Posterior cingulate gyrus (tissue), 11 donors: ENCODE measurements at regions not wholly inside any gene's neighbourhood (a gene's known extent, or its start where the extent isn't known, plus 50 kb on each side); places are given as distances from the start of the nearest gene placed in this dataset.
"Not testable (repeated sequence)": the region's sequence is repeated elsewhere in the genome, so short reads cannot be mapped to it uniquely, and the experiment has no call there.

Experiments
- DNase-seq, 10 donors: peaks; one replicate each; pipeline versions ENCODE4 v3.0.0 to v3.0.0-alpha.2; 2020 to 2021; ENCODE audit warnings: mixed read lengths in 3 of 10
- intact Hi-C: fragments of 100-400 bp; cut with DNase I; formaldehyde crosslinking; loops from one replicate; pipeline ENCODE4 v1.15.1; 2023

- intact Hi-C loops: no loop called here
- DNase-seq: no peak
These were observed 519.9 kb upstream of the MAGEB18 start for GRCh38 chrX:25618248-25618647.

DNA sequence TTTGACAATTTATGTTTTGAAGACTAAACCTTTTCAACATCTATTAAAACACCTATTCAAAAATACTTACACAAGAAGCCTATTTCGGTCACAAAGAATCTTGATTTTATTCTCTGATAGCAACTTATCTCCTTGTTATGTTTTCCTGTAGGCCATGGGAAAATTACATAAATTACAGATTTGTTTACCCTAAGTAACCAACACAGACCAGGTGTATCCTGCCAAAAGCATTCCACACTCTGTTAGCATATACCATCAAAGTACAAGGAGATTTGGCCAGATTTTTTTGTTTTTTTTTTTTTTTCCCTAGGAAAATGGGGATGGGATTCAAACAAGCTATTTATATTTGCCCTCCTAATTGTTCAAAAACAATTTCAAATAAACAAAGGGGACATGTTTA is 497.9 kb upstream of the MAGEB18 start:
- intact Hi-C loops: no loop called here
- no peak for DNase-seq

- intact Hi-C loops: no loop called here
- peak in 1 of 10 donors; percentile 80 for DNase-seq
These were observed 492.0 kb upstream of the MAGEB18 start for GRCh38 chrX:25646156-25646555.

DNA sequence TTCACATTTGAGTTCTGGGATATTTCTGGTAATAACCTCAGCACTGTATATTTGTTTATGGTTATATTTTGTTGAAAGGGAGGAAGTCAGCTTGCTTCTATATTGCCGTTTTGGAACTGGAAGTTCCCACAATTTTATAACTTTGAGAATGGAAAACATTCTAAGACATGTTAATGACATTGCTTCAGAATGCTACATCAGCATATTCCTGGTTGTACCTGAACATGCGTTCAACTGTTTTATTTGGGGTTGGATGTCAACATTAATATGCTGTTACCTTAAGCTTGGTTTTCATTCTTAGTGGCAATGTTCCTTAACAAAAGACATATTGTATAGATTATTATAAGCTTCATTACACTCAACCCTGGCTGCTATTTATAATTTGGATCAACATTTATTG is 489.4 kb upstream of the MAGEB18 start:
- intact Hi-C loops: no loop called here
- no peak for DNase-seq

DNA sequence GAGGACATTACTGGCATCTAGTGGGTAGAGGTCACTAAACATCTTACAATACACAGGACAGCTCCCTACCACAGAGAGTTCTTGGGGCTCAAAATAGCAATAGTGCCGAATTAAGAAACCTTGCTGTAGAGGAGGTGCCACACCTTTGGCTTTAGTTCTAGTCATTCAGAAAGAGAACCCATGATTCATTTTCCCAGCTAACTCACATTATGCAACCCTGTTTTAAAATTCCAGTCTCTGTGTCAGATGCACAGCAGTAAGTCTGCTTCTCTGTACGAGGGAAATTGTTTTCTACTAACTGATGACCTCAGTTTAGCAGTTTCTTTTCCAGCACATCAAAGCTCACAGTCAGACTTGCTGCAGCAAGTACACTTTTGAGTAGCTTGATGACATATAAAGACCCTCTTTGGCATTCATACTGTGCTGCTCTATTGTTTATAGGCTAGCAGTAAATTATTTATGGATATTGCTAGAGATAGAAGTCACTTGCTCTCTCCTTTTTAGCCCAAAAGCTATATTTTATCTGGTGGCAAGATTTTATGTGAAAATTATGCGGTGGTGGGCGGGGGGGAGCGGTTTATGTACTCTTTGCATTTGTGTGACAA is 487.8 kb upstream of the MAGEB18 start:
- intact Hi-C loops: no loop called here
- DNase-seq: no peak

- intact Hi-C loops: no loop called here
- no peak for DNase-seq
These were observed 478.8 kb upstream of the MAGEB18 start for GRCh38 chrX:25659317-25659716.

GRCh38 chrX:25663701-25664100 is 474.4 kb upstream of the MAGEB18 start:
- intact Hi-C loops: no loop called here
- DNase-seq: no peak

GRCh38 chrX:25665431-25665830 is 472.7 kb upstream of the MAGEB18 start:
- DNase-seq: no peak
- intact Hi-C loops: no loop called here

GRCh38 chrX:25667681-25668080 is 470.5 kb upstream of the MAGEB18 start:
- DNase-seq: no peak
- intact Hi-C loops: no loop called here

GRCh38 chrX:25674776-25675175 is 463.4 kb upstream of the MAGEB18 start:
- DNase-seq: no peak
- intact Hi-C loops: no loop called here

DNA sequence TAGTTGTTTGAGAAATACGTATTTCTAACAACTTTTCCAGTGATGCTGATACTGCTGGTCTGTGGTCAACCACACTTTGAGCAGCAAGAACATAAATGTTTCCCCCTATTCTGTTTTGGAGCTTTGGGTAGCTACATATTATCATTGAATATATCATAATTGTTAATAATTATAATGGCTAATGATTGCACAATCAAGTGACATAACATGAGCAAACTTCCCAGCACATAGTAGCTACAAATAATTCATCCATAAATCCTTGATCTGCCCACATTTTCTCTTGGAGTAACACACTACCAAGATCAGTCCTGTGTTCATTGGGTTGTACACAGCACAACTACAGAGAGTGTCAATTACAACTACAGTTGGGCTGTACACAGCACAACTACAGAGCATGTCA is 436.3 kb upstream of the MAGEB18 start:
- no peak for DNase-seq
- intact Hi-C loops: no loop called here

- intact Hi-C loops: no loop called here
- DNase-seq: no peak
These were observed 421.0 kb upstream of the MAGEB18 start for GRCh38 chrX:25717122-25717521.

GRCh38 chrX:25721564-25721963 is 416.6 kb upstream of the MAGEB18 start:
- intact Hi-C loops: no loop called here
- DNase-seq: no peak

DNA sequence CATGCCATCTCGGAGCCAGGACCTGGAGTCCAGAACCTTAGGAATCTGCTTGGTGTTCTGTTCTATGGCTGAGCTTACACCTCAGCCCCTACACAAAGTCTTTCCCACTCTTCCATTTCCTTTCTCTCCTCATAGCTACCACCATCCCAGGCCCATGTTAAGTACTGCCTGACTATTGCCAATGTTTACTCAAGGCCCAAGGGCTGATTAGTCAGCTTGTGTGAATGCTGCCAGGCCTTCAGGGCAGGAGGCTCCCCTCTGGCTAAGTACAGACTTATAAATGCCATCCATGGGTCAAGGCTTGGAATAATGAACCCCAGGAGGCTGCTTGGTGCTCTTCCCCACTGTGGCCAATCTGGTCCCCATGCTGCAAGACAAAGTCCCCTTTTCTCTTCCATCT is 411.6 kb upstream of the MAGEB18 start:
- intact Hi-C loops: no loop called here
- DNase-seq: no peak

GRCh38 chrX:25733148-25733547 is 405.0 kb upstream of the MAGEB18 start:
- no peak for DNase-seq
- intact Hi-C loops: no loop called here

DNA sequence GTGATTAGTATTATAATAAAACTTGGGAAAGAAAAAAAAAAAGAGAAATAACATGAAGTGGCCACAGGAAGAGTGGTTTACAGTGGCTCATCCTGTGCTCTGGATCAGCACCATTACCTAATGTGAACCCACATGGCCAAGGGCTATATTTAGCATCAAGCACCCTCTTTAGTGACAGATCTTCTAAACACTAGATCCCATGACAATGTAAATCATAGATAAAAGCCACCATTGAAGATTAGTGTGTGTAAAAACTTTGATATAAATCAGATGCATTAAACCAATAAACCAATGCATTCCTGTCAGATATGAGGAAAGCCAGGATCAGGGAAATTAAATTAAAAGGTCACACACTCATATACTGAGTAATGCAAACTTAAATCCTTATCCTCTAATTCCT is 400.6 kb upstream of the MAGEB18 start:
- intact Hi-C loops: no loop called here
- DNase-seq: no peak

DNA sequence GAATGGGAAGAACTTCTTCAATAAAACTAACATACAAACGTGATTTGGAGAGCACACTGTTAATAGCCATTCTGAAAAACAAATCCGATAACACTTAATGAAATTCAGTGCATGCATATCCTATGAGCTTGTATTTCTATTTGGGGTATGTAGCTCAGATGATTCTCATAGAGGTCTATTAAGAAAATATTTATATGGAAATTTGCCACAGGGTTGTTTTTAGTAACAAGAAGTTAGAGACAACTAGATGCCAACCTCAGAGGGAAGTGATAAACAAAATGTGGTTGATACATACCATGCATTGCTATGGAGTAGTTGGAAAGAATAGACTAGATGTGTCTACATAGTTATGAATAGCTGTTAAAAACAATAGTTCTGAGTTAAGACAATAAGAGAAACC is 395.8 kb upstream of the MAGEB18 start:
- intact Hi-C loops: no loop called here
- no peak for DNase-seq

DNA sequence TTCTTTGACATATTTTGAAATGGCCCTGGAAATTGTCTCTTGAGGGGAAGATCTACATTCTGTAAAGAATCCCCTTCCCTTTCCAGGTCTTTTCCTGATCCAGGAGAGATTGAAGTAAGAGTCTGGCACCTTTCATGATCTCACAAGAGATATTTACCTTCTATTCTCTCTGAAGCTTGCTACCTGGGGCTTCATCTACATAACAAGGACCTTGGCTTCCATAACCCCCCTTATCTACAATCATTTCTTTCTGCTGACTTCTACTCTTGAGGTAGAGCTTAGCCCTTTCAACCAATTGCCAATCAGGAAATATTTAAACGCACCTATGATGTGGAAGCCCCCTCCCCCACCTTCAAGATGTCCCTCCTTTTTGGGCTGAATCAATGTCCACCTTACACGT is 383.7 kb upstream of the MAGEB18 start:
- intact Hi-C loops: no loop called here
- DNase-seq: no peak

DNA sequence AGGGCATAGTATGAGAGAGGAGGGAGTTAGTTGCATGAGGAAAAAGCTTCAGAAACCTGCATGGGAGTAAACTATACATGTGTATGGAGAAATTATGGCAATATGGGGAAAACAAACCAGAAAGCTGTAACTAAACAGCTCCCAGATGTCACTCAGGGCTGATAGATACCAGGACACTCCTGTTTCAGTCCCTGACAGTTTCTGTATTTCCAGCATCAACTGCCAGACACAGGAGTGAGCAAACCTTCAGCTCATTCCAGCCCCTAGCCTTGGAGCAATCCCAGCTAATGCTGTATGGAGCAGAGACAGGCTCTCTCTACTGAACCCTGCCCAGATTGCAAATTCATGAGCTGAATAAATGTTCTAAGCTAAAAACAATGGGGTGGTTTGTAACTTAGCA is 382.9 kb upstream of the MAGEB18 start:
- intact Hi-C loops: no loop called here
- DNase-seq: no peak

- intact Hi-C loops: no loop called here
- DNase-seq: no peak
These were observed 375.5 kb upstream of the MAGEB18 start for GRCh38 chrX:25762656-25763055.

DNA sequence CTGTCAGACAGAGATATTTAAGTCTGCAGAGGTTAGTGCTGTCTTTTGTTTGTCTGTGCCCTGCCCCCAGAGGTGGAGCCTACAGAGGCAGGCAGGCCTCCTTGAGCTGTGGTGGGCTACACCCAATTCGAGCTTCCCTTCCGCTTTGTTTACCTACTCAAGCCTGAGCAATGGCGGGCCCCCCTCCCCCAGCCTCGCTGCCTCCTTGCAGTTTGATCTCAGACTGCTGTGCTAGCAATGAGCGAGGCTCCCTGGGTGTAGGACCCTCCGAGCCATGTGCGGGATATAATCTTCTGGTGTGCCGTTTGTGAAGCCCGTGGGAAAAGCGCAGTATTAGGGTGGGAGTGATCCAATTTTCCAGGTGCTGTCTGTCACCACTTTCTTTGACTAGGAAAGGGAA is 366.3 kb upstream of the MAGEB18 start:
- intact Hi-C loops: not testable (repeated sequence)
- DNase-seq: peak in 3 of 10 donors; percentile 48 to 56 (median 52)

- DNase-seq, intact Hi-C loops: not testable (repeated sequence)
These were observed 340.3 kb upstream of the MAGEB18 start for GRCh38 chrX:25797796-25798195.

GRCh38 chrX:25805744-25806143 is 332.4 kb upstream of the MAGEB18 start:
- DNase-seq: peak in 3 of 10 donors; percentile 51 to 72 (median 51)
- intact Hi-C loops: no loop called here
